ENCODE measurements at regions not wholly inside any gene's neighbourhood (a gene's known extent, or its start where the extent isn't known, plus 50 kb on each side); places are given as distances from the start of the nearest gene placed in this dataset.

GRCh38 chr5:1660511-1660910, 136.8 kb upstream of the LPCAT1 start:
- TF ChIP-seq CTCF (IDR thresholded peaks at IDR 0.05; ENCODE audit: extremely low read depth, insufficient read depth, missing control alignments): no peak
- DNase-seq (ENCODE audit: low spot score): no peak
- in situ Hi-C loops (cut with MboI; ENCODE audit: low pct_unique_long_range_greater_than_20kb, low sequenced_read_pairs, unreplicated experiment): no loop called here

GRCh38 chr5:1660001-1660400, 136.2 kb upstream of the LPCAT1 start:
- TF ChIP-seq CTCF (IDR thresholded peaks at IDR 0.05; ENCODE audit: extremely low read depth, insufficient read depth, missing control alignments): no peak
- no peak for DNase-seq (ENCODE audit: low spot score)
- in situ Hi-C loops (cut with MboI; ENCODE audit: low pct_unique_long_range_greater_than_20kb, low sequenced_read_pairs, unreplicated experiment): no loop called here

- no peak for DNase-seq (ENCODE audit: low spot score)
- TF ChIP-seq CTCF (IDR thresholded peaks at IDR 0.05; ENCODE audit: extremely low read depth, insufficient read depth, missing control alignments): no peak
- in situ Hi-C loops (cut with MboI; ENCODE audit: low pct_unique_long_range_greater_than_20kb, low sequenced_read_pairs, unreplicated experiment): no loop called here
Measured at GRCh38 chr5:1659100-1659981, 135.6 kb upstream of the LPCAT1 start.

- in situ Hi-C loops (cut with MboI; ENCODE audit: low pct_unique_long_range_greater_than_20kb, low sequenced_read_pairs, unreplicated experiment): no loop called here
- DNase-seq (ENCODE audit: low spot score): no peak
- no peak for TF ChIP-seq CTCF (IDR thresholded peaks at IDR 0.05; ENCODE audit: extremely low read depth, insufficient read depth, missing control alignments)
Measured at GRCh38 chr5:1658665-1659064, 134.9 kb upstream of the LPCAT1 start.

- no peak for DNase-seq (ENCODE audit: low spot score)
- TF ChIP-seq CTCF (IDR thresholded peaks at IDR 0.05; ENCODE audit: extremely low read depth, insufficient read depth, missing control alignments): no peak
- in situ Hi-C loops (cut with MboI; ENCODE audit: low pct_unique_long_range_greater_than_20kb, low sequenced_read_pairs, unreplicated experiment): no loop called here
Measured at GRCh38 chr5:1657161-1657741, 133.5 kb upstream of the LPCAT1 start.

GRCh38 chr5:1656271-1656975, 132.7 kb upstream of the LPCAT1 start:
- no peak for DNase-seq (ENCODE audit: low spot score)
- in situ Hi-C loops (cut with MboI; ENCODE audit: low pct_unique_long_range_greater_than_20kb, low sequenced_read_pairs, unreplicated experiment): no loop called here
- TF ChIP-seq CTCF (IDR thresholded peaks at IDR 0.05; ENCODE audit: extremely low read depth, insufficient read depth, missing control alignments): no peak
